Choroid plexus epithelial cell (primary cell): ENCODE measurements at regions not wholly inside any gene's neighbourhood (a gene's known extent, or its start where the extent isn't known, plus 50 kb on each side); places are given as distances from the start of the nearest gene placed in this dataset.
"Not testable (repeated sequence)": the region's sequence is repeated elsewhere in the genome, so short reads cannot be mapped to it uniquely, and the experiment has no call there.

ENCODE experiments used
- DNase-seq: peaks from one replicate; pipeline ENCODE4 v3.0.0-alpha.2; 2010; ENCODE audit warnings: low read depth
- H3K4me3 ChIP-seq: 2 replicates; pipeline ENCODE4 v1.5.1; 2011; ENCODE audit warnings: low read depth, mild to moderate bottlenecking, control low read depth, low read length, moderate library complexity
- TF ChIP-seq, protein P1 (sequence below): conservative IDR thresholded peaks from 2 replicates; pipeline ENCODE4 v1.5.1; 2011; ENCODE audit warnings: low read depth, mild to moderate bottlenecking, control low read depth, inconsistent platforms, low read length, moderate library complexity

DNA sequence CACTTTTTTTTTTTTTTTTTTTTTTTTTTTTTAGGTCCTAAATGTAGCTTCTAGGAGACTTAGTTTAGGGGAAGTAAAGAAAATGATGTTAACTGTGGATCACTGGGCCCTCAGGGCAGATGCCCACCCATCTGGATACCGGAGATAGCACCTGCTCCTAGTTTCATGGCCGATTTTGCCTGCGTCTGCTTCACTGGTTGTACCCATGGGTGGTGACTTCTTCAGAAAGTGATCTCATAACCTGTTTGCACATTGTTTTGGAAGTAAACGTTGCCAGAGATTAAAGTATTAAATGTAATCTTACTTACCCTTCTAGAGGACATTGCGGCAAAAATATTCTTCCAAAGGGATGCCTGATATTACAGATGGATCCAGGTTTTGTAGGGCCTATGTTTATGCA lies 79.8 kb upstream of the SGK1 start:
- TF ChIP-seq, protein P1, sequence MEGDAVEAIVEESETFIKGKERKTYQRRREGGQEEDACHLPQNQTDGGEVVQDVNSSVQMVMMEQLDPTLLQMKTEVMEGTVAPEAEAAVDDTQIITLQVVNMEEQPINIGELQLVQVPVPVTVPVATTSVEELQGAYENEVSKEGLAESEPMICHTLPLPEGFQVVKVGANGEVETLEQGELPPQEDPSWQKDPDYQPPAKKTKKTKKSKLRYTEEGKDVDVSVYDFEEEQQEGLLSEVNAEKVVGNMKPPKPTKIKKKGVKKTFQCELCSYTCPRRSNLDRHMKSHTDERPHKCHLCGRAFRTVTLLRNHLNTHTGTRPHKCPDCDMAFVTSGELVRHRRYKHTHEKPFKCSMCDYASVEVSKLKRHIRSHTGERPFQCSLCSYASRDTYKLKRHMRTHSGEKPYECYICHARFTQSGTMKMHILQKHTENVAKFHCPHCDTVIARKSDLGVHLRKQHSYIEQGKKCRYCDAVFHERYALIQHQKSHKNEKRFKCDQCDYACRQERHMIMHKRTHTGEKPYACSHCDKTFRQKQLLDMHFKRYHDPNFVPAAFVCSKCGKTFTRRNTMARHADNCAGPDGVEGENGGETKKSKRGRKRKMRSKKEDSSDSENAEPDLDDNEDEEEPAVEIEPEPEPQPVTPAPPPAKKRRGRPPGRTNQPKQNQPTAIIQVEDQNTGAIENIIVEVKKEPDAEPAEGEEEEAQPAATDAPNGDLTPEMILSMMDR, result no peak
- no peak overlapping the region for H3K4me3 ChIP-seq
- DNase-seq, result no peak

DNA sequence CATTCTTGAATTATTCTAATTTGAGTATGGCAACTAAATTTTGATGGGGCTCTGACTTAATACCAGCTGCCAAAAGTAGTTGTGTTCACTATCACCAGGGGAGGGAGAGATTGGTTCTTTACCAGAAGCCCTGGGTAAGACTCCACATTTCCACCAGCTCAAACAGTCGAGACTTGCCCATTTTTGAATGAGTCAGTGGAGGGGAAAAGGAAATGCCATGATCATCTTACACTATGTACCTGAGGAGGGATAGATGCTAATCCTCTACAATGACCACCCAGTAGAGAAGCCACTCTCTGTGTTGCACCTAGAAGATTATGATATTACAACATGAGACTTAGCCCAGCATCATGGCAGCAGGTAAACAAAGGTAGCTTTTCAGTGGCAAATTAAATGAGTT lies 77.0 kb upstream of the SGK1 start:
- TF ChIP-seq, protein P1, result no peak
- no peak for DNase-seq
- no peak overlapping the region for H3K4me3 ChIP-seq

DNA sequence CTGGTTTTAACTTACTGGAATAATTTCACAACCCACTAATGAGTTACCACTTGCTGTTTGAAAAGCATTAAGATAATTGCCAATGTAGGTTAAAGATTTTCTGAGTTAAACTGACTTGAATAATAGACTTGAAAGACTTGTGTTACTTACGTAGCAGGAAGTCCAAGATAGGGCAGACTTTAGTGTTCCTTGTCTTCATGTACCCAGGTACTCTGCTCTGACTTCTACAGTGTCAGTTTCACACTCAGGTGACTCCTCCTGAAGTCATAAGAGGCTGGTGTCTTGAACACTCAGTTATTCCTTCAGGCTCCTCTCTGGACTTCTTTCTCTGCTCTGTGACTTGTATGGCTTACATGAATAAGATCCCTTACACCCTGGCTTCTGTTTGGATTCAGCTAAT lies 76.3 kb upstream of the SGK1 start:
- no peak overlapping the region for H3K4me3 ChIP-seq
- TF ChIP-seq, protein P1, result no peak
- DNase-seq, result no peak

DNA sequence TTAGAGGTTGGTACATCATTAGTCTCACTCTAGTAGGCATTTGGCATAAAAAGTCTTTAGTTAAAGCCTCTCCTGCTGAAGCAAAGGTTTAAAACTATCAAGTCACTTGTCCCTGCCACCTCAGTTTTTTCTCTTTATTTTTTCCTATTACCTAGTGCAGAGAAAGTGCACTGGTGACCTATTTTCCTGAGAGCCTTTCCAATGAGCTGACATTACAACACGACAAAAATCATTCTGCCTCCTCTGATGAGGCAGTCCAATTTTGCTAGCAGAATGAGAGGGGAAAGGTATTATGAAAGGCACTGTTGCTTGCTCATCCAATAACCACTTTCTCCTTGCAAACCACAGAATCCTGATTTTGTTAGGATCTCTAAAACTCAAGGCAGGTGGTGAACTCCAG lies 73.3 kb upstream of the SGK1 start:
- TF ChIP-seq, protein P1, result no peak
- DNase-seq, result no peak
- H3K4me3 ChIP-seq, result no peak overlapping the region

DNA sequence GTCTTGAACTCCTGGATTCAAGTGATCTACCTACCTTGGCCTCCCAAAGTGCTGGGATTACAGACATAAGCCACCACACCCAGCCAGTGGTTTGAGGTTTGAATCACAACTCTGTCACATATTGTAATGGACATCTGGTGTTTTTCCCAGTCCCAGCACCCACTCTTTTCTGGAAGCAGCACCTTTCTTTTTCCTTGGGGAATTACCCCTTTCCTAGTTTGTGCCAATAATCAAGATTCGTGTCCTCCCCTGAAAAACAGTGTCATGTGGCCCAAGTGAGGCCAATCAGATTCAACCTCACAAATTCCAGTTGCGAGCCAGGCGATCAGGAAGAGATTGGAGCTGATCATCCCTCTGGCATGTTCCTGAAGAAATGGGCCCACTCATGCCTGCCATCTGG lies 71.7 kb upstream of the SGK1 start:
- no peak overlapping the region for H3K4me3 ChIP-seq
- no peak for DNase-seq
- TF ChIP-seq, protein P1, result no peak

DNA sequence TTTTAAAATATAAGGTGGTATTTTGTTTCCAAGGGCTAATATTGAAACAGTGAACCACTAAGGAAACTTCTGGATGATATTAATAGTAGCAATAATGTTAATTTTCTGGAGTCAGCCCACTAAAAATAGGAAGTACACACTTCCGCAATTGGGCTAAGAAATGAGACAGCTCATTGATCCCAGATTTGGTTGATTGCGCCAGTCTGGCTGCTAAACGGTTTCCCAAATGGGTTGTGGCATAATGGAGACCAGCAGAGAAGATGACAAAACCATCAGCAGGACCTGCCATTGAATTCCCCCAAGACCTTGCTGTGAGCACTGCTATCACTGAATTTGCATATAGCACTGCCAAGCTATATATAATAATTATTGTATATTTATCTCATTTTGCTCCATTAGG lies 71.2 kb upstream of the SGK1 start:
- H3K4me3 ChIP-seq, result no peak overlapping the region
- no peak for DNase-seq
- TF ChIP-seq, protein P1, result no peak

DNA sequence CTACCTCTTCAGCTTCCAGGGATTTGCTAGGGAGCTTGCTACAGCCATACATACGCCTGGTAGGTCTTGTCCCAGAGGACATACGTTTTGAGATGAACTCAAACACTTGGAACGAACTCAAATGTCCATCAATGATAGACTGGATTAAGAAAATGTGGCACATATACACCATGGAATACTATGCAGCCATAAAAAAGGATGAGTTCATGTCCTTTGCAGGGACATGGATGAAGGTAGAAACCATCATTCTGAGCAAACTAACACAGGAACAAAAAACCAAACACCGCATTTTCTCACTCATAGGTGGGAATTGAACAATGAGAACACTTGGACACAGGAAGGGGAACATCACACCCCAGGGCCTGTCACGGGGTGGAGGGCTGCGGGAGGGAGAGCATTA lies 68.6 kb upstream of the SGK1 start:
- DNase-seq, H3K4me3 ChIP-seq: not testable (repeated sequence)

DNA sequence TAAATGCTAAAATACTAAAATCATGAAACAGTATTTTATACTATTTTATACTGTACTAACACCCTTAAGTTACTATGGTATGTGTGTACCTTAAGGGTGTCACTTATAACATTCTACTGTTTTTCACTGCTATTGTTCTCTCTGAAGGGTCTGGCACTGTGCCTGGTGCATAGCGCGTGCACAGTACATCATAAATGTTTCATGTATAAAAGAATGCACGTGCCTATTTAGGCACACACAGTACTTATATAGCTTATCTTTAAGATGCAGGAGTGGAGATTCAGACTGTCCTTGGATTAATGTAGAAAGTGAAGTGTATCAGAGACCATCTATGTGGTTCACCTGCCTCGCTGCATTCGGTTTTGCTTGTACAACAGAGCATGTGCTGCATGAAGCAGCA lies 64.0 kb upstream of the SGK1 start:
- no peak overlapping the region for H3K4me3 ChIP-seq
- TF ChIP-seq, protein P1, result no peak
- no peak for DNase-seq
